MCF 10A (cell line): ENCODE measurements at regions not wholly inside any gene's neighbourhood (a gene's known extent, or its start where the extent isn't known, plus 50 kb on each side); places are given as distances from the start of the nearest gene placed in this dataset.

ENCODE experiments used
- BruUV-seq: library from RNA; stranded (reverse); fragments of 400-500 nt; replicated peaks from 2 replicates; lab custom pipeline; 2021; lab: Mats Ljungman, UMichigan
- CTCF ChIA-PET: fragments of 300-600 bp; sonication (Branson Sonifier 250); formaldehyde crosslinking; extraction: SDS; loops from one replicate; lab custom pipeline; 2021; ENCODE audit warnings: antibody characterized with exemption, inconsistent platforms; lab: Yijun Ruan, JAX
- POLR2A ChIA-PET: fragments of 300-600, 350-650 bp; sonication (Branson Sonifier 250); formaldehyde crosslinking; extraction: SDS; loops from one replicate; lab custom pipeline; 2020; ENCODE audit warnings: antibody characterized with exemption, inconsistent platforms; lab: Yijun Ruan, JAX
- DNase-seq: peaks from one replicate; pipeline ENCODE4 v3.0.0-alpha.2; 2018; ENCODE audit not compliant: unreplicated experiment
- H3K27ac Mint-ChIP-seq: one replicate; pipeline ENCODE4 v1.8.0; 2022; ENCODE audit warnings: mild to moderate bottlenecking, low read depth, mixed read lengths; ENCODE audit not compliant: unreplicated experiment
- H3K27me3 Mint-ChIP-seq: one replicate; pipeline ENCODE4 v1.8.0; 2022; ENCODE audit warnings: mixed read lengths; ENCODE audit not compliant: insufficient read depth, unreplicated experiment
- H3K36me3 Mint-ChIP-seq: one replicate; pipeline ENCODE4 v1.8.0; 2022; ENCODE audit warnings: mild to moderate bottlenecking, moderate library complexity, mixed read lengths; ENCODE audit not compliant: insufficient read depth, unreplicated experiment
- H3K4me1 Mint-ChIP-seq: one replicate; pipeline ENCODE4 v1.8.0; 2022; ENCODE audit warnings: mixed read lengths; ENCODE audit not compliant: insufficient read depth, unreplicated experiment
- H3K4me3 Mint-ChIP-seq: one replicate; pipeline ENCODE4 v1.8.0; 2022; ENCODE audit warnings: mild to moderate bottlenecking, moderate library complexity, mixed read lengths; ENCODE audit not compliant: unreplicated experiment
- H3K9me3 Mint-ChIP-seq: one replicate; pipeline ENCODE4 v1.8.0; 2022; ENCODE audit warnings: mixed read lengths; ENCODE audit not compliant: unreplicated experiment
- intact Hi-C: fragments of 100-400 bp; cut with micrococcal nuclease; formaldehyde crosslinking; loops from 2 replicates; pipeline ENCODE4 v1.14.1; 2022
- TF ChIP-seq, protein P1 (sequence below): fragments of 200-600 bp; IDR thresholded peaks from one replicate; pipeline ENCODE4 v1.8.0; 2022; ENCODE audit warnings: antibody characterized with exemption, mild to moderate bottlenecking; ENCODE audit not compliant: unreplicated experiment

DNA sequence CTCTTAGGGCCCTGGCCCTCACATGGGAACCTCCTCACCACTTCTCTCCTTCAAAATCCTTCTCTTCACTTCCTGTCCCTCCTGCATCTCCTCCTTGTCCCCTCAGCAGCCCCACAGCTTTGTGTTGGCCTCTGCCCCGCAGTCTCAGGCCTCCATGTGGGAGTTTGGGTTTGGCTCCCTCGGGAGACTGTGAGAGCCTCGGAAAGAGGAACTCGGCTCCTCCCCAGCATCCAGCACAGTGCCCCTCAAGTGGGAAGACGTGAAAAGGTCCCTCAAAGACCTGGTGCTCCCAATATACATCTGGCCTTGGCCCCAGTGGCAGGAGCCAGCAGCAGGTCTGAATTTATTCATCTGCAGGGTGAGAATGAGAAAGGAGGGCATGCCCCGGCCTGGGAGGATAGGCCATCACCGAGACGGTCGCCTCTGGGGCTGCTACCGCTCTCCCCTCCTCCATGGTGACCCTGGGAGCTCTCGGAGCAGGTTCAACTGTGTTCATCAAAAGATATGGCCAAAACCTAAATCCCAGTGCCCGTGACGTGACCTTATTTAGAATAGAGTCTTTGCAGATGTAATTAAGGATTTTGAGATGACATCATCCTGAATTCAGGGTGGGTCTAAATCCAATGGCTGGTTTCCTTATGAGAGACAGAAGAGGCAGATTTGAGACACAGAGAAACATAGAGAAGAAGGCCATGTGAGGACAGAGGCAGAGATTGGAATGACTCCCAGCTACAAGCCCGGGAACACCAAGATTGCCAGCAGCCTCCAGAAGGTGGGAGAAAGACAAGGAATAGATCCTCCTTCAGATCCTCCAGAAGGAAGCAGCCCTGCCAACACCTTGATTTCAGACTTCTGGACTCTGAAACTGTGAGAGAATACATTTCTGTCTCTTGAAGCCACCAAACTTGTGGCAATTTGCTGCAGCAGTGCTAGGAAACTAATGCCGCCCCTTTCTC lies 135.1 kb downstream of the MRM1 start:
- Mint-ChIP-seq H3K36me3 (no peaks in the 10 kb centered on the region), H3K27ac (no peak overlapping the region), H3K27me3 (peaks cover 71% of the 10 kb centered on the region), H3K9me3 (no peaks in the 10 kb centered on the region), H3K4me1 (no peaks in the 10 kb centered on the region), H3K4me3 (no peak overlapping the region)
- intact Hi-C loops: no loop called here
- ChIA-PET CTCF (no interaction called here), POLR2A (no interaction called here)
- TF ChIP-seq, protein P1, sequence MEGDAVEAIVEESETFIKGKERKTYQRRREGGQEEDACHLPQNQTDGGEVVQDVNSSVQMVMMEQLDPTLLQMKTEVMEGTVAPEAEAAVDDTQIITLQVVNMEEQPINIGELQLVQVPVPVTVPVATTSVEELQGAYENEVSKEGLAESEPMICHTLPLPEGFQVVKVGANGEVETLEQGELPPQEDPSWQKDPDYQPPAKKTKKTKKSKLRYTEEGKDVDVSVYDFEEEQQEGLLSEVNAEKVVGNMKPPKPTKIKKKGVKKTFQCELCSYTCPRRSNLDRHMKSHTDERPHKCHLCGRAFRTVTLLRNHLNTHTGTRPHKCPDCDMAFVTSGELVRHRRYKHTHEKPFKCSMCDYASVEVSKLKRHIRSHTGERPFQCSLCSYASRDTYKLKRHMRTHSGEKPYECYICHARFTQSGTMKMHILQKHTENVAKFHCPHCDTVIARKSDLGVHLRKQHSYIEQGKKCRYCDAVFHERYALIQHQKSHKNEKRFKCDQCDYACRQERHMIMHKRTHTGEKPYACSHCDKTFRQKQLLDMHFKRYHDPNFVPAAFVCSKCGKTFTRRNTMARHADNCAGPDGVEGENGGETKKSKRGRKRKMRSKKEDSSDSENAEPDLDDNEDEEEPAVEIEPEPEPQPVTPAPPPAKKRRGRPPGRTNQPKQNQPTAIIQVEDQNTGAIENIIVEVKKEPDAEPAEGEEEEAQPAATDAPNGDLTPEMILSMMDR: no peak
- BruUV-seq: no TSS peak
- DNase-seq: no peak

DNA sequence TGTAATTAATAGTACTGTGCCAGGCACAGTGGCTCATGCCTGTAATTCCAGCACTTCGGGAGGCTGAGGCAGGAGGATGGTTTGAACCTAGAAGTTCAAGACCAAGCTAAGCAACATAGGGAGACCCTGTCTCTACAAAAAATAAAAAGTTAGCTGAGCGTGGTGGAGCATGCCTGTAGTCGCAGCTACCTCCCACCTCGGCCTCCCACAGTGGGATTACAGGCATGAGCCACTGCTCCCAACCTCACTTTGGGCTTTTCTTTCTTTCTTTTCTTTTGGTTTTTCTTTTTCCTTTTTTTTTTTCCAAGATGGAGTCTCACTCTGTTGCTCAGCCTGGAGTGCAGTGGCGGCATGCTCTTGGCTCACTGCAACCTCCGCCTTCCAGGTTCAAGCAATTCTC lies 137.8 kb downstream of the MRM1 start:
- ChIA-PET CTCF (no interaction called here), POLR2A (no interaction called here)
- DNase-seq: no peak
- peaks cover 66% of the 10 kb centered on the region for H3K27me3 Mint-ChIP-seq
- no peak overlapping the region for H3K4me3 Mint-ChIP-seq
- H3K9me3 Mint-ChIP-seq: no peaks in the 10 kb centered on the region
- intact Hi-C loops: no loop called here
- no TSS peak for BruUV-seq
- TF ChIP-seq, protein P1: no peak
- no peaks in the 10 kb centered on the region for H3K36me3 Mint-ChIP-seq
- no peak overlapping the region for H3K27ac Mint-ChIP-seq
- H3K4me1 Mint-ChIP-seq: no peaks in the 10 kb centered on the region

DNA sequence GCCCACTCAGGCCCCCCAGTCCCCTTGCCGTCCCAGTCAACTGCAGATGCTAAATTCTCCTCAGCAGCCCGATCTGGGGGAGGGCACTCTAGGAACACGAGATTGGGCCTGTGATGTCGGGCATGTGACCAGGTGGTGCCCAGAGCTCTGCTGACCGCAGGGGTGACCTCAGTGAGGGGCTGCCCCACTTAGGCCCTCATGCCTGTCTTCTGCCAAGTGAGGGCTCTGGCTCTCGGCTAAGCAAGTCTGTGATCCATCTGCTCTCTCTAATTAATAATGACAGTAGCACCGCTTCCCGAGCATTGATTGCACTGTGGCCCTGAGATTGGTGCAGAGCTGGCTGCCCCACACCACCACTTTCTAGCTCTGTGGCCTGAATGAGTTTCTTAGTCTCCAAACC lies 138.8 kb downstream of the MRM1 start:
- Mint-ChIP-seq H3K27ac (no peak overlapping the region), H3K4me1 (no peaks in the 10 kb centered on the region), H3K9me3 (no peaks in the 10 kb centered on the region), H3K27me3 (peaks cover 65% of the 10 kb centered on the region), H3K36me3 (no peaks in the 10 kb centered on the region), H3K4me3 (no peak overlapping the region)
- BruUV-seq: no TSS peak
- TF ChIP-seq, protein P1: no peak
- intact Hi-C loops: no loop called here
- ChIA-PET POLR2A (no interaction called here), CTCF (no interaction called here)
- DNase-seq: no peak

DNA sequence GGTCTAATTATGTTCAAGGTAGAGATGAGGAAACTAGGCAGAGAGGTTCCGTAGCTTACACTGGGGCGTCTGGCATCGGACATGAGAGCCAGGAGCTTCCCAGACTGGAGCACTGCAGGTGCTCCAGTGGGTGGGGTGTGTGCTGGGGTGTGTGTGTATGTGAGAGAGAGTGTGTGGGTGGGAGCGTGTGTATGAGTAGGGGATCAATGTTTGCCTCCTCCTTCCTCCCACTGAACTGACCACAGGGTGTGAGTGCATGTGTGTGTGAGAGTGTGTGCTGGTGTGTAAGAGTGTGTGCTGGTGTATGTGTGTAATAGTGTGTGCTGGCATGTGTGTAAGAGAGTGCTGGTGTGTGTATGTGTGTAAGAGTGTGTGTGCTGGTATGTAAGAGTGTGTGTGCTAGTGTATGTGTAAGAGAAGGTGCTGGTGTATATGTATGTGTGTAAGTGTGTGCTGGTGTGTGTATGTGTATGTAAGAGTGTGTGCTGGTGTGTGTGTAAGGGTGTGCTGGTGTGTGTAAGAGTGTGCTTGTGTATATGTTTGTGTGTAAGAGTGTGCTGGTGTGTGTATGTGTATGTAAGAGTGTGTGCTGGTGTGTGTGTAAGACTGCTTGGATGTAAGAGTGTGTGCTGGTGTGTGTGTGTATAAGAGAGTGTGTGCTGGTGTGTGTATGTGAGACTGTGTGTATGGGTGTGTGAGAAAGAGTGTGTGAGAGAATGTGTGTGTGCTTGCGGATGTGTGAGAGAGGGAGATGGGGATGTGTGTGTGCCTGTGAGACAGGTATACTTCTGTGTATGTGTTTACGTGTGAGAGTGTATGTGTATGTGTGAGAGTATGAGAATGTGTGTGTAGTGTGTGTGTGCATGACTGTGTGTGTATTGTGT lies 139.9 kb downstream of the MRM1 start:
- H3K36me3 Mint-ChIP-seq: no peaks in the 10 kb centered on the region
- no peak for DNase-seq
- no peak overlapping the region for H3K4me3 Mint-ChIP-seq
- H3K4me1 Mint-ChIP-seq: no peaks in the 10 kb centered on the region
- no peak overlapping the region for H3K27ac Mint-ChIP-seq
- BruUV-seq: no TSS peak
- TF ChIP-seq, protein P1: no peak
- POLR2A ChIA-PET: no interaction called here
- peaks cover 65% of the 10 kb centered on the region for H3K27me3 Mint-ChIP-seq
- intact Hi-C loops: no loop called here
- no peaks in the 10 kb centered on the region for H3K9me3 Mint-ChIP-seq
- CTCF ChIA-PET: no interaction called here
